ENCODE measurements at regions not wholly inside any gene's neighbourhood (a gene's known extent, or its start where the extent isn't known, plus 50 kb on each side); places are given as distances from the start of the nearest gene placed in this dataset.

DNA sequence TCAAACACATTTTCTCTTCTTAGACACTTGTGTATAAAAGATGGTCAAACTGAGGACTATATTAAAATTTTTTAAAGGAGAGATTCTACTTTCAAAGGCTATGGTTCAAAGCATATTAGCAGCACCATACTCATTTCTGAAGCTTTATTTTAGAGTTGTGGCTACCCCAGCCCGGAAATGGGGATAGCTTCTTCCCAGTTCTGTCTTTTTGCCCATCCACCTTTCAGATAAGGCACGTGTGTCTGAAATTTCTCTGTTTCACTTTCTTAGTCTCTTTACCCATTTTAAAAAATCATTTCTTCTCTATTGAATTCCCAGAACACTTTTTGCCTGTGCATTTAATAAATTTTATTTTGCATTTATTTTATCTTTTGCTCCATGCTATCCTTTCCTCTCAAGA, 431.5 kb downstream of the RNF144A start:
- TF ChIP-seq, protein P1, sequence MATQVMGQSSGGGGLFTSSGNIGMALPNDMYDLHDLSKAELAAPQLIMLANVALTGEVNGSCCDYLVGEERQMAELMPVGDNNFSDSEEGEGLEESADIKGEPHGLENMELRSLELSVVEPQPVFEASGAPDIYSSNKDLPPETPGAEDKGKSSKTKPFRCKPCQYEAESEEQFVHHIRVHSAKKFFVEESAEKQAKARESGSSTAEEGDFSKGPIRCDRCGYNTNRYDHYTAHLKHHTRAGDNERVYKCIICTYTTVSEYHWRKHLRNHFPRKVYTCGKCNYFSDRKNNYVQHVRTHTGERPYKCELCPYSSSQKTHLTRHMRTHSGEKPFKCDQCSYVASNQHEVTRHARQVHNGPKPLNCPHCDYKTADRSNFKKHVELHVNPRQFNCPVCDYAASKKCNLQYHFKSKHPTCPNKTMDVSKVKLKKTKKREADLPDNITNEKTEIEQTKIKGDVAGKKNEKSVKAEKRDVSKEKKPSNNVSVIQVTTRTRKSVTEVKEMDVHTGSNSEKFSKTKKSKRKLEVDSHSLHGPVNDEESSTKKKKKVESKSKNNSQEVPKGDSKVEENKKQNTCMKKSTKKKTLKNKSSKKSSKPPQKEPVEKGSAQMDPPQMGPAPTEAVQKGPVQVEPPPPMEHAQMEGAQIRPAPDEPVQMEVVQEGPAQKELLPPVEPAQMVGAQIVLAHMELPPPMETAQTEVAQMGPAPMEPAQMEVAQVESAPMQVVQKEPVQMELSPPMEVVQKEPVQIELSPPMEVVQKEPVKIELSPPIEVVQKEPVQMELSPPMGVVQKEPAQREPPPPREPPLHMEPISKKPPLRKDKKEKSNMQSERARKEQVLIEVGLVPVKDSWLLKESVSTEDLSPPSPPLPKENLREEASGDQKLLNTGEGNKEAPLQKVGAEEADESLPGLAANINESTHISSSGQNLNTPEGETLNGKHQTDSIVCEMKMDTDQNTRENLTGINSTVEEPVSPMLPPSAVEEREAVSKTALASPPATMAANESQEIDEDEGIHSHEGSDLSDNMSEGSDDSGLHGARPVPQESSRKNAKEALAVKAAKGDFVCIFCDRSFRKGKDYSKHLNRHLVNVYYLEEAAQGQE (IDR thresholded peaks at IDR 0.05; ENCODE audit: insufficient read depth in 1 of 2, low read depth in 2 of 2, low read length in 2 of 2), result no peak
- TF ChIP-seq TAF1 (IDR thresholded peaks at IDR 0.05; ENCODE audit: borderline replicate concordance, insufficient read depth, low read length) (no peak), FOXP2 (optimal IDR thresholded peaks at IDR 0.05; ENCODE audit: borderline replicate concordance, extremely low read depth, extremely low read length, insufficient read depth) (no peak), POLR2AphosphoS5 (IDR thresholded peaks at IDR 0.05; ENCODE audit: low read depth, low read length) (no peak), SIN3A (IDR thresholded peaks at IDR 0.05; ENCODE audit: borderline replicate concordance, insufficient read depth, low read length) (no peak)

DNA sequence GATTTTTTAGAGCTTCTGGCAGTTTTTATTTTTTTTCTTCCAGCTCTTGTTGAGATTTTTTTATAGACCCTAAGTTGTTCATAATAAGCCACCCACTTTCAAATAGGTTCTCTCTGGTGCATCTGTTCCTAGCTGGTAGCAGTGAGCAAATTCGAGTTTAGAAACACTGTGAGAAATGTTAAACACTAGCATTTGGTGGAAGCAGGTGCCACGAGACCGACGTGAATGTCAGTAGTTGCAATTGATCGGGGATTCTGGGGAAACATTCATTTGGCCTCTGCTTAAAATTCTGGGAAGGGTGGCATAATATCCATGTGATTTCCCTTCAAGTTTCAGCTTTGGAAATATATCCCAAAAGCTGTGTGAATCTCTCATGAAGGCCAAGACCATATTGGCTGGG, 435.0 kb downstream of the RNF144A start:
- TF ChIP-seq FOXP2 (optimal IDR thresholded peaks at IDR 0.05; ENCODE audit: borderline replicate concordance, extremely low read depth, extremely low read length, insufficient read depth), result no peak
- TF ChIP-seq SIN3A (IDR thresholded peaks at IDR 0.05; ENCODE audit: borderline replicate concordance, insufficient read depth, low read length), result no peak
- TF ChIP-seq TAF1 (IDR thresholded peaks at IDR 0.05; ENCODE audit: borderline replicate concordance, insufficient read depth, low read length), result no peak
- no peak for TF ChIP-seq POLR2AphosphoS5 (IDR thresholded peaks at IDR 0.05; ENCODE audit: low read depth, low read length)
- TF ChIP-seq, protein P1 (IDR thresholded peaks at IDR 0.05; ENCODE audit: insufficient read depth in 1 of 2, low read depth in 2 of 2, low read length in 2 of 2), result no peak

DNA sequence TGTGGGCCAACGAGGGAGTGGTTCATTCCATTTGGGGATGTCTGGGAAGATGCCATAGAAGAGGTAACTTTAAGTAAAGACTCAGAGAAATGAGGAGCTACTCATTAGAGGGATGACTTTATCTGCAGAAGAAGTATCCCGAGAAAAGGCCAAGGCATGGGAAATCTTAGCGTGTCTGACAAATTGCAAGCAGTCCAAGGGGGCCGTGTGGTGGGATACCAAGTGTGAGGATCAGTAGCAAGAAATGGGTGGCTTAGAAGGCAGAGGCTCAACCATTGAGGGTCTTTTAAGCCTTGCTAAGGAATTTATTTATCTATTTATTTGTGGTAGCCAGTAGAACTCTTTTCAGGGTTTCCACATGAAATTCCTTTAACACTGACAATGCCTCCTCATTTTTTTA, 436.4 kb downstream of the RNF144A start:
- TF ChIP-seq FOXP2 (optimal IDR thresholded peaks at IDR 0.05; ENCODE audit: borderline replicate concordance, extremely low read depth, extremely low read length, insufficient read depth) (no peak), SIN3A (IDR thresholded peaks at IDR 0.05; ENCODE audit: borderline replicate concordance, insufficient read depth, low read length) (no peak), TAF1 (IDR thresholded peaks at IDR 0.05; ENCODE audit: borderline replicate concordance, insufficient read depth, low read length) (no peak), POLR2AphosphoS5 (IDR thresholded peaks at IDR 0.05; ENCODE audit: low read depth, low read length) (no peak)
- TF ChIP-seq, protein P1 (IDR thresholded peaks at IDR 0.05; ENCODE audit: insufficient read depth in 1 of 2, low read depth in 2 of 2, low read length in 2 of 2), result no peak

DNA sequence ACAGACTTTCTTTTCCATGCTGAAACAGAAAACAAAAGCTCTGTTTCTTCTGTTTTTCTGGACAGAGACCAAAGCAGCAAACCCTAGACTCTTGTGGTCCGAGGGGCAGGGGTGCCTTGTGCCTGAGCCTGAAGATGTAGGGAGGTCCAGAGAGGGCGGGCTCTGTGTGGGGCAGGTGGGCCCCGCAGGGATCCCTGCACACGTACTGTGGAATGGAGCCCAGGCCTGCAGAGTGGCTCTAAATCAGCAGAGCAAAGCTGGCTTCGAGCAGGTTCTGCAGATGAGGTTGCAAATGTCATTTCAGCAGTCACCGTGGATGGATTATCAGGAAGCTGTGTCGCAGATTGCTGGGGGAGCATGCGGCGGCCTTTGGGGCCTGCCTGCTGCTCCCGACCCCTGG, 438.6 kb downstream of the RNF144A start:
- TF ChIP-seq FOXP2 (optimal IDR thresholded peaks at IDR 0.05; ENCODE audit: borderline replicate concordance, extremely low read depth, extremely low read length, insufficient read depth), result no peak
- no peak for TF ChIP-seq SIN3A (IDR thresholded peaks at IDR 0.05; ENCODE audit: borderline replicate concordance, insufficient read depth, low read length)
- no peak for TF ChIP-seq POLR2AphosphoS5 (IDR thresholded peaks at IDR 0.05; ENCODE audit: low read depth, low read length)
- TF ChIP-seq TAF1 (IDR thresholded peaks at IDR 0.05; ENCODE audit: borderline replicate concordance, insufficient read depth, low read length), result no peak
- TF ChIP-seq, protein P1 (IDR thresholded peaks at IDR 0.05; ENCODE audit: insufficient read depth in 1 of 2, low read depth in 2 of 2, low read length in 2 of 2), result no peak
